GM10266 (cell line): ENCODE measurements at regions not wholly inside any gene's neighbourhood (a gene's known extent, or its start where the extent isn't known, plus 50 kb on each side); places are given as distances from the start of the nearest gene placed in this dataset.
A peak's percentile ranks its signal among the peaks of the same experiment; 100 is the strongest.

Experiments used
- DNase-seq: peaks from one replicate; pipeline ENCODE4 v3.0.0; 2012; ENCODE audit errors: extremely low spot score
- CTCF ChIP-seq: IDR thresholded peaks from 2 replicates; pipeline ENCODE4 v1.5.1; 2012; ENCODE audit warnings: mild to moderate bottlenecking, low read depth; ENCODE audit not compliant: control insufficient read depth, insufficient read depth; ENCODE audit errors: missing control alignments

- no peak for DNase-seq
- TF ChIP-seq CTCF, result no peak
Measured at GRCh38 chr14:22095860-22096513, 422.4 kb upstream of the OR4E1 start.

GRCh38 chr14:22089940-22090339 is 416.3 kb upstream of the OR4E1 start:
- no peak for TF ChIP-seq CTCF
- no peak for DNase-seq

- DNase-seq, result no peak
- no peak for TF ChIP-seq CTCF
Measured at GRCh38 chr14:22088614-22089342, 415.2 kb upstream of the OR4E1 start.

- no peak for DNase-seq
- no peak for TF ChIP-seq CTCF
Measured at GRCh38 chr14:22086131-22086530, 412.5 kb upstream of the OR4E1 start.

GRCh38 chr14:22084393-22085281 is 411.0 kb upstream of the OR4E1 start:
- DNase-seq, result peak; percentile 26
- TF ChIP-seq CTCF, result peak; percentile 64

- DNase-seq, result no peak
- no peak for TF ChIP-seq CTCF
Measured at GRCh38 chr14:22081337-22081736, 407.7 kb upstream of the OR4E1 start.

GRCh38 chr14:22079766-22080165 is 406.1 kb upstream of the OR4E1 start:
- no peak for DNase-seq
- TF ChIP-seq CTCF, result no peak
